Loucy (cell line): ENCODE measurements at regions not wholly inside any gene's neighbourhood (a gene's known extent, or its start where the extent isn't known, plus 50 kb on each side); places are given as distances from the start of the nearest gene placed in this dataset.

Experiments used
- H2AFZ ChIP-seq: fragments of 200-600 bp; sonication (generic); 2 replicates; pipeline ENCODE4 v1.6.0; 2016; ENCODE audit warnings: antibody characterized with exemption, mild to moderate bottlenecking, low read length, moderate library complexity
- H3F3A ChIP-seq: fragments of 200-600 bp; 2 replicates; pipeline ENCODE4 v1.6.0; 2016; ENCODE audit warnings: antibody characterized with exemption, low read depth, mild to moderate bottlenecking
- H3K27me3 ChIP-seq: fragments of 200-600 bp; sonication (generic); 2 replicates; pipeline ENCODE4 v1.6.1; 2014; ENCODE audit warnings: low read length, mild to moderate bottlenecking; ENCODE audit not compliant: insufficient read depth, poor library complexity, severe bottlenecking
- H3K36me3 ChIP-seq: fragments of 200-600 bp; sonication (generic); 2 replicates; pipeline ENCODE4 v1.6.1; 2016; ENCODE audit warnings: low read length; ENCODE audit not compliant: insufficient read depth
- H3K4me1 ChIP-seq: fragments of 200-600 bp; sonication (generic); 2 replicates; pipeline ENCODE4 v1.5.1; 2014; ENCODE audit warnings: low read length, mild to moderate bottlenecking; ENCODE audit not compliant: insufficient read depth, poor library complexity, severe bottlenecking
- H3K4me2 ChIP-seq: fragments of 200-600 bp; sonication (generic); 2 replicates; pipeline ENCODE4 v1.6.0; 2014; ENCODE audit warnings: antibody characterized with exemption, low read length, low read depth, mild to moderate bottlenecking; ENCODE audit not compliant: poor library complexity, severe bottlenecking
- H3K4me3 ChIP-seq: fragments of 200-600 bp; sonication (generic); 2 replicates; pipeline ENCODE4 v1.5.1; 2014; ENCODE audit warnings: low read length, mild to moderate bottlenecking, mixed read lengths; ENCODE audit not compliant: poor library complexity, severe bottlenecking
- H3K79me2 ChIP-seq: fragments of 200-600 bp; sonication (generic); 2 replicates; pipeline ENCODE4 v1.6.1; 2014; ENCODE audit warnings: low read length; ENCODE audit not compliant: insufficient read depth
- H3K9ac ChIP-seq: fragments of 200-600 bp; sonication (generic); 2 replicates; pipeline ENCODE4 v1.6.0; 2014; ENCODE audit warnings: mild to moderate bottlenecking, low read depth, low read length, moderate library complexity; ENCODE audit not compliant: poor library complexity, severe bottlenecking
- H3K9me2 ChIP-seq: fragments of 200-600 bp; sonication (generic); replicated peaks from 2 replicates; pipeline ENCODE4 v1.6.1; 2016; ENCODE audit warnings: low read depth, low read length, mixed read lengths
- H3K9me3 ChIP-seq: fragments of 200-600 bp; sonication (generic); 2 replicates; pipeline ENCODE4 v1.6.1; 2014; ENCODE audit warnings: mild to moderate bottlenecking, antibody characterized with exemption, low read length, low read depth; ENCODE audit not compliant: insufficient read depth
- H4K20me1 ChIP-seq: fragments of 200-600 bp; sonication (generic); 2 replicates; pipeline ENCODE4 v1.6.0; 2014; ENCODE audit warnings: antibody characterized with exemption, low read length, mild to moderate bottlenecking; ENCODE audit not compliant: insufficient read depth, poor library complexity, severe bottlenecking
- CTCF ChIP-seq: fragments of 200-600 bp; sonication (generic); conservative IDR thresholded peaks from 2 replicates; pipeline ENCODE4 v1.5.1; 2014; ENCODE audit warnings: mild to moderate bottlenecking, antibody characterized with exemption, low read length
- EZH2phosphoT487 ChIP-seq: fragments of 200-600 bp; IDR thresholded peaks from 2 replicates; pipeline ENCODE4 v1.6.1; 2018; ENCODE audit warnings: antibody characterized with exemption, mild to moderate bottlenecking, moderate library complexity, borderline replicate concordance

GRCh38 chr12:46519407-46519806, 146.8 kb upstream of the SLC38A2 start:
- Histone ChIP-seq H3K27me3 (no peaks in the 10 kb centered on the region), H3K4me3 (no peak overlapping the region), H3K9me3 (no peaks in the 10 kb centered on the region), H3K4me1 (peaks cover 49% of the 10 kb centered on the region), H3K36me3 (no peaks in the 10 kb centered on the region), H3K9me2 (no peaks in the 10 kb centered on the region), H3K9ac (no peak overlapping the region), H4K20me1 (no peaks in the 10 kb centered on the region), H3F3A (no peaks in the 10 kb centered on the region), H3K79me2 (0 out of 2 replicates have a peak, but pooled peaks cover 7% of the 10 kb centered on the region), H2AFZ (no peak overlapping the region), H3K4me2 (no peak overlapping the region)
- TF ChIP-seq CTCF, result no peak
- TF ChIP-seq EZH2phosphoT487, result no peak

GRCh38 chr12:46518729-46519128, 146.2 kb upstream of the SLC38A2 start:
- H3K27me3 ChIP-seq, result no peaks in the 10 kb centered on the region
- H3K4me2 ChIP-seq, result no peak overlapping the region
- H3K4me3 ChIP-seq, result no peak overlapping the region
- H4K20me1 ChIP-seq, result no peaks in the 10 kb centered on the region
- no peaks in the 10 kb centered on the region for H3F3A ChIP-seq
- H3K9ac ChIP-seq, result no peak overlapping the region
- H3K9me3 ChIP-seq, result no peaks in the 10 kb centered on the region
- no peak overlapping the region for H2AFZ ChIP-seq
- TF ChIP-seq CTCF (no peak), EZH2phosphoT487 (no peak)
- H3K9me2 ChIP-seq, result no peaks in the 10 kb centered on the region
- H3K4me1 ChIP-seq, result peaks cover 51% of the 10 kb centered on the region
- H3K36me3 ChIP-seq, result no peaks in the 10 kb centered on the region
- 0 out of 2 replicates have a peak, but pooled peaks cover 7% of the 10 kb centered on the region for H3K79me2 ChIP-seq

- no peaks in the 10 kb centered on the region for H3K9me2 ChIP-seq
- peaks cover 52% of the 10 kb centered on the region for H3K4me1 ChIP-seq
- TF ChIP-seq CTCF, result no peak
- H3K4me2 ChIP-seq, result no peak overlapping the region
- 0 out of 2 replicates have a peak, but pooled peaks cover 7% of the 10 kb centered on the region for H3K79me2 ChIP-seq
- H3K27me3 ChIP-seq, result no peaks in the 10 kb centered on the region
- no peaks in the 10 kb centered on the region for H3K9me3 ChIP-seq
- no peak overlapping the region for H3K9ac ChIP-seq
- no peak overlapping the region for H2AFZ ChIP-seq
- H3K4me3 ChIP-seq, result no peak overlapping the region
- H3F3A ChIP-seq, result no peaks in the 10 kb centered on the region
- no peaks in the 10 kb centered on the region for H3K36me3 ChIP-seq
- H4K20me1 ChIP-seq, result no peaks in the 10 kb centered on the region
These were observed 145.6 kb upstream of the SLC38A2 start for GRCh38 chr12:46518169-46518568.
